NCI-H1417 treated with DMSO at 0.1 percent for 48 hours (cell line): ENCODE measurements at regions not wholly inside any gene's neighbourhood (a gene's known extent, or its start where the extent isn't known, plus 50 kb on each side); places are given as distances from the start of the nearest gene placed in this dataset.
"Not testable (repeated sequence)": the region's sequence is repeated elsewhere in the genome, so short reads cannot be mapped to it uniquely, and the experiment has no call there.

ENCODE experiments used
- DNase-seq: peaks from one replicate; lab custom pipeline; 2025; lab: John Stamatoyannopoulos, UW

DNA sequence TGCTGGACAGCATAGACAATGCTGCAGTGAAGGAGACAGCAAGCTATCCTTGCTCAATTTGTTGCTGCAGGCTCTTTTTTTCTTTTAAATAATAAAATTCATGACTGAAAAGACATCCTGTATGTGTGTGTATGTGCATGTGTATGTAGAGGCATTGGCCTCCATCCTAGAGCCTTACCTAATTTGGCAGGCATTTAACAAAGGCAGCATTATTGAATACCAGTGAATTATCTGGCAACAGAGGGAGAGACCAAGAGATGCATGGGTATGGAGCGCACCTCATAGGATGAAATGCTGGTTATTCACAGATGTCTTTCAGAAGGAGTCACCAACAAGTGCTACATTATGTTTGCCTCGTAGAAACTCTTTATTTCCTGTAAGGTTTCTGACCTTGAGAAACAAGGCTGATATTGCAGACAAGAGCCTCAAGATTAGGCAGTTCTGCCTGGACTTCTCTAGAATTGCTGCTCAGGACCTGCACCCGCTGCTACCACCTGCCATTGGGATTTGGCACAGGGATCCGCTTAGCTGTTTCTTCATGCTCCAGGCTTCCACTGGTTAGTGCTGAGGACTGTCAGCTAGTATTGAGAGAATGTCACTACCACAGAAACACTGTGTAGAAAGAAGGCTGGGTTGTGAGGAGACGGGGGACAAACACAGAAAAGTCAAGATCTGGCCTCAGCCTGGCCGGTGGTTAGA is 247.7 kb upstream of the RFX3 start:
- no peak for DNase-seq

DNA sequence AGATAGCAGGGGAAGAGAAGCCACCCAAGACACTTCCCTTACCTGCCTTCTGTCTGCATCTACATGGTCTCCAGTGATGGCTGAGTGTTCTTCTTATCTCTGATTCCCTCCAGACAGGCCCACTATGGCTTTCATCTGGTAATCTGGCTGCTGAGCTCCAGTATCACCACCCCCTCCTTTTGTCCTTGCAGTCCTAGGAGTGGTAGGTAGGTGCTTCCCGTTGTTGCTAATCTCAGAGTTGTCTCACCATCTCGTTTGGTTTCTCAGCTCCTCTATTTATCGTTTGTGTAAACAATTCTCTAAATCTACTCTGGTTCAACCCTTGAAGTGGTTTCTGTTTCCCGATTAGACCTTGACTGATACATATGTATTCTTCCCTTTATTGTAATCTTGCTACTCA is 243.8 kb upstream of the RFX3 start:
- DNase-seq, result no peak

DNA sequence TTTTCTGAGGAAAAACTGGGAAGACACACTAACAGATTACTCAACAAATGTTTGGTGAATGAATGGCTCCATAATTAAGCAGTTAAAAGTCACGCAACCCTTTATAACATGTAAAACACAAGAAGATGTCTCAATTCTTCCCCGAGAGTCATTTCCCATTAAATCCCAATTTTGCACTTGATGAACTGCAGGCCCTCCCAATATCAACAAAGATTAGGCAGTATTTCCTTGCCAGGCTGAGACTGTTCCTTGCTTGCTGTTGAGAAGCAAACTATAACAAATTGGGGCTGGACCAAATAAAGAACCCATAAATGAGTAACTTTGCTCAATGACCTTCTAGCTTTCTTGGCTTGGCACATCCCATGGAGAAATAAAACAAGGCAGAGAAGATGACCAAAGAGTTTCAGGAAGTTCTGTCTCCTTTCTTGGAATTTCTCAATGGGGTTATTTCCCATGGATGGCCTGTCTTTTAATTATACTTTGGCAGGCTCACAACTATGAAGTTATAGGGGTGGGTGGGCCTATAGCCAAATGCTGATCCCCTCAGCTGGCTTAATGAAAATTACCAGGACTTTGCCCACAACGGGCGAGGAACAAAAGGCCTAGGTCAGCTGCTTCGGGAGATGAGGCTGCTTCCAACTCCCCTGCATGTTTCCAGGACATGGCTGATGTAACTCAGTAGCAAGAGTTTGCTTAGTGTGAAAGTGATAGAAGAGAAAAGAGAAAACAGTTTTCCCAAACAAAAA is 243.1 kb upstream of the RFX3 start:
- DNase-seq, result no peak

DNA sequence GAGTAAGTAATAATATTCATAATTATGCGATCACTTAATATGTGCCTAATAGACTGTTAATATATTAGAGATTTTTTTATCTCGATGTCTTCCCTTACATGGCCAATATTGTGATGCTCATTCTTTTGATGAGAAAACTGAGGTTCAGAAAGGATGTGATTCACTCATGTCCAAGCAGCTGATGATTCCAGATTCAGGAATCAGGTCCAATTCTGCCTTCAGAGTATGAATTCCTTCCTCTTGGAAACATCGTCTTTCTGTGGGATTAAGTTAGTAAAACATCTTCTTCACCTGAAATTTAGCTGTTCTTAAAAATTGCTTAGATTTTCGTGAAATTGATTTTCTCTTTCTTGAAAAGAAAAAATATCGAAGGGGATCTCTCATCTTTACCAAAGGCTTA is 242.5 kb upstream of the RFX3 start:
- no peak for DNase-seq

DNA sequence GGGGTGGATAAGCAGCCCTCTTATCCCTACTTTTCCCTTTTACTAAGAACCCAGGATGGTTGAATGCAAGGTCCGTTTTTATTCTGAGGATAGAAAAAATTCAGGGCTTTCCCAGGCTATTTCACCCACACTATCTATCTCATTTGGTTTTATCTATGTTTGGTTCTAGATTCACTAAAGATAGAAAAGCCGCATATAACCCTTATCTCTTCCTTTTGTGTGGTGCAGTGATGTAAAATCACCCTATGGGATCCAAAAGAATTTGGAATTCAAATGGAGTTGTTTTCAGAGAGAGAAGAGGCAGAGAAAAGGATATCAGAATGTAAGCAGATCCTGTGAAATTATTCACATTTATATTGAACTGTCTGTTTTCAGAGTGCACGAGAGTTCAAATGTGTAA is 236.3 kb upstream of the RFX3 start:
- DNase-seq, result no peak

DNA sequence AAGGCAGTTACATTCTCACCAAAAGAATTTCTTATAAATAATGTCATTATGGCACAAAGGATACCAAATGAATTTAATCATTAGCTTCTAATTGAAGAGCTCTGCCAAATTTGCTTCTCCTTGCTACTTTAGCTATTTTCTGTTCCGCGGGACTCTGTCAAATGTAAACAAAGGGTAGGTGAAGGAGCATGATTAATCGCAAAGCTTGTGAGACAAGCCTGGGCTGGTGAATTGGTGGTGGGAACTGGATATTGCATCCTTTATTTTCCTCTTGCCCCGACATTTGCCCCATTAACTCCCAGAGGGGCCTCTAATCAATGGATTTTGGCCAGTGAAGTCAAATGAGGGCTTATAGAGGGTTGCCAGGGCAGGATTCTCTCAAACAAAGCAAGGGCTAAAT is 234.2 kb upstream of the RFX3 start:
- no peak for DNase-seq

DNA sequence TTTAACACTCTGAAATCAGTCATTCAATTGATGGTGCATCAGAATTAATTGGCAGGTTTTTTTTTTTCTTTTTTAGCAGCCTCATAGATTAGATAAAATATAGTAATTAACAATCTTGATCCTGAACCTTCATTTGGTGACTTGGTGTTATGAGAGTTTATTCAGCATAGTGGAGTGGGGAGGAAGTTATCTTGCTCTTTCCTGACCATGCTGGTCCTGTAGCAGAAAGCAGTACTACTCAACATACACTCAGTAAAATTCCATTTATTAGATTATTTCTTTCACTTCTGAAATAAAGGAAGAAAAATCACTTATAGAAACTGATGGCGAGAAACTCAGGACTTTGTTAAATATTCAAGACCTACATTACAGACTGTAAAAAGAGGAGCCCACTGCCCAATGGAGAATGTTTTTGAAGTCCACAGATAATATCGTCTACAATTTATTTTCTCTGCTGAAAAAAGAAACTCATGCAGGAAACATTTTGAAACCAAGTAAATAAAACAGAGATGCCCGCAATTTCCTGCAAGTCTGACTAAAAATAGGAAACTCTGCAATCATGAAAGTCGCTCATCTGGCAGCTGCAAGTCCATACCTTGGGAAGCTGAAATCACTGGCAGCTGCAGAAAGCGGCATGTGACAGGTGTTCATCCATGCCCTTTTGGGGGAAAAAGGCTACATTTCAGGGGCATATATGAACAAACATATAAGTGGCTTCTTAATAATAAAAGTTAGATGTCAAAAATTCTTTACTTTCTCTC is 233.2 kb upstream of the RFX3 start:
- DNase-seq, result no peak

DNA sequence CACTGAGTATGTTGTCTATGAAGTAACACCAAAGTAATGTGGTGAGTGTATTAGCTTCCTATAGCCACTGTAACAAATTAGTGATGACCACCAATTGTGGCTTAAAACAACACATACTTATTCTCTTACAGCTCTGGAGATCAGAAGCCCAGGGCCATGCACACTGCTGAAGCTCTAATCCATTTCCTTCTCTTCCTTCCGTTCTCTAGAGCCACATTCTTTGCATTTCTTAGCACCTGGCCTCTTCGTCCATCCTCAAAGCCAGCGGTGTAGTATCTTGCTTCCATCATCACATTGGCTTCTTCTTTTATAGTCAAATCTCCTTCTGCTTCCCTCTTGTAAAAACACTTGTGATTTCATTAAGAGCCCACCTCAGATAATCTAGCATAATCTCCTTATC is 230.3 kb upstream of the RFX3 start:
- no peak for DNase-seq

DNA sequence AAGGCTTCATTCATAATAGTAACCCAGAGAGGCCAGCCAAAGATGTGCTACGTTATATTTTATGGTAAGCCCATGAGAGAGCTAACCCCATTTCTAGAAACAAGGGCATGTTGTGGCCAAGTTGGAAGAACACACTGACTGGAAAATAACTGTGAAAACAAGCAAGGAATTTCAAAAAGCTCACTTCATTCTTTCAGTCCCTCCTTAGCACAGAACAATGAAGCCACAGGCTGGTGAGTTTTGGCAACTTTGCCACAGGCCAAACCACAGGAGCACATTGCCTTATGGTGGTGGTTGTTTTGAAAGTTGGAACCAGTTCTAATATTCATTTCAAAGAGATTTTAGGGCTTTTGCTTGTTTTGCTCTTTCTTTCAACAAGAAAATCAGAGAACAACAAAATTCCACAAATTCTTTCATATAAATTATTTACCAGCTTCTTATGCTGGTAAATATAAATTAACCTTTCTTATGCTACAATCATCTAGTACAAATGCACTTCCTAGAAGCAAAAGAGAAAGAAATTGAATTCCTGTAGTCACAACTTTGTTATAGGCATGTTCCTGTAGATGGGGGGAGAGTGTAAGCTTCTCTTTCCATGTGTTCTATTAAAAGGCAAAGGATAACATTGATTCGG is 225.4 kb upstream of the RFX3 start:
- DNase-seq, result no peak

DNA sequence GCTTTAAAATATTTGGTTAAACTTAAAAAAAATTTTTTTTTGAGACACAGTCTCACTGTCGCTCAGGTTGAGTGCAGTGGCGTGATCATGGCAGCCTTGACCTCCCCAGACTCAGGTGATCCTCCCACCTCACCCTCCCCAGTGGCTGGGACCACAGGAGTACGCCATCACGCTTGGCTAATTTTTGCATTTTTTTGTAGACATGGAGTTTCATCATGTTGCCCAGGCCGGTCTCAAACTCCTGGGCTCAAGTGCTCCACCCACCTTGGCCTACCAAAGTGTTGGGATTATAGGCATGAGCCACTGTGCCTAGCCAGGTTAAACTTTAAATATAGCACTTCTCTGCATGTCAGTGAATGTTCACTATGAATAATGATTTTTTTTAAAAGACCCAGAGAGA is 224.5 kb upstream of the RFX3 start:
- DNase-seq, result no peak

DNA sequence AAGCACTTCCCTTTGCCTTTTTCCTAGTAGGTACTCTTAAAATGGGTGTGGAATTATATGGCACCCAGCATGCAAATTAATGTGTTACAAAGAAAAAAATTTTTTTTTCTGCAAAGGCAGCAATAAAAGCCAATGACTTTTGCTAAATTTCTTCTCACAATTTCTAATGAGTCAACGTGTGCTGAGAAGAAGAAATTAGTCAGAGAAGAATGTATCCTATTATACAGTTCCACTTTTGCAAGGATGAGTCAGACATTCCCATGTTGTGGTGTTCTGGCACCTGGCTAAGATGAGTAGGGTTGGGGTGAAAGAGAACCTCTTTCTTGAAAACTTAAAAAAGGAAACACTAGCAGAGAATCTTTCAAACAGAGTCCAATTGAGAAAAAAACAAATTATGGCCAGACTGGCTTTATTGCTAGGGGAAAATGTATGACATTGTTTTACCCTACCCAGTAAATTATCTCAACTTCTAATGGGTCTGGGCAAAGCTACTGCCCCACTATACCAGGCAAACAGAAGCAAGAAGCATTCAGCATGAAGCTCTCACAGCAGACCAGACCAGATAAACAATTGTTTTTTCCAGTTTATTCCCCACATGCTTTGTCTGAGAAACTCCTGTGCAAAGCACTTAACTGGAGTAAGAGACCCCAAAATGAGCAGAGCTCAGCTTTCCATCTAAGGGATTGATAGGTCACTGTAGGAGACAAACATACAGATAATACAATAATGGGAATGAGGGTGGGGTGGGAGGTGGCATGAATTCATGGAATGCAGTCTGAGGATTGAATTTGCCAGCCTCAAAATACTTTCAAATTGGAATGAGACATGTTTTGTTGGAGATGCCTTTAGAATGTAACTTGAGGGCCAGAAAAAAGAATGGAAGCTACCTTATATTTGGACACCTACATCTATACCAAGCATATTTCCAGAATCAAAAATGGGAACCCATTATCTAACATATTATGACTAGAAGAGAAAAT is 220.8 kb upstream of the RFX3 start:
- no peak for DNase-seq

DNA sequence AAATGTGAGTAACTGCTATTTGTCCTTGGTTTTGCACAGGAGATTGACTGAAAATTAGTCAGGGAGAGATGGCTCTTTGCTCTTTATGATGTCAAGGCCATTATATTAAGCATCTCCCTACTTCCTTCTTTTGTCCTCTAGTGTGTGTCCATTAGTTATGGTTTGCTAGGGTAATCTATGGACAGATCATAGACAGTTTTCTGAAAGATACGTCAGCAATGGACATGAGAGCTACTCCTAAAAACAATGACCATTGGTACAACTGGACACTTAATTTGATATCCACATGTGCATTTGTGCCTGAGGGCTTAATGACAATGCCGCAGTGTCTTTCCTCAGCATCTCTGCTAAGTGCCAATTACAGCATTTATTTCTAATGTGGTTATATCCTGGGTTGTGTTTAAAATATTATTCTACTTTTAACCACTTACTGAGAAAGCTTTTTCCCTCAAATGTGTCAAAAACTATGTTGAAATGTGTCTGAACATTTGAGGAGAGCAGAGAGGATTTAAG is 218.2 kb upstream of the RFX3 start:
- DNase-seq, result no peak

DNA sequence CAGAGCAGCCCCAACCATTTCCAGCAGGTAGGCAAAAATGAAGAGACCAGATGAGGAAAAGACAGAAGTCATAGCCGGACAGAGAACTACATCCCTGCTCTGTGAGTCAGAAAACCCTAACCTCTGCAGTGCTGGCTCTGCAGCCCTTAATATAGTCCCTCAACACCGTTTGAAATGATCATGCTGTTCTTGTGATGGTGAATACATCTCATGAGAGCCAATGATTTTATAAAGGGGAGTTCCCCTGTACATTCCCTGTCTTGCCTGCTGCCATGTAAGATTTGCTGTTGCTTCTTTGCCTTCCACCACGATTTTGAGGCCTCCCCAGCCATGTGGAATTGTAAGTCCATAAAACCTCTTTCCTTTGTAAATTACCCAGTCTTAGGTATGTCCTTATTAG is 216.8 kb upstream of the RFX3 start:
- no peak for DNase-seq

DNA sequence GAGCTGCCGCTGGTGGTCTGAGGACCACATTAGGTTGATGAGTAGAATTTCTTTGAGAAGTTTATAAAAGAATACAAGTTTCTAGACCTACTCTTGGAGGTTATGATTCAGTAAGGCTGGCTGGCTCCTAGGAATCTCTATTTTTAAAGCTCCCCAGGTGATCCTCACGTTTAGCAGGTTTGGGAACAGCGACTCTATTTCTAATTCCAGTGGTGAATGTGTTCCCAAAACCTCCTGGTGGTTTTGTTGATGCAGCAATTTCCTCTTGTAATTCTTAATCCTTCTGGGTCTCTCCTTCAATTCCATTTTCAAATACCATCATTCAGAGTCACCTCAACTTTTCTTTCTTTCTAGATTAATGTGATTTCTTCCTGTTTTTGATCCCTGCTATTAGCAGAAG is 215.9 kb upstream of the RFX3 start:
- no peak for DNase-seq

DNA sequence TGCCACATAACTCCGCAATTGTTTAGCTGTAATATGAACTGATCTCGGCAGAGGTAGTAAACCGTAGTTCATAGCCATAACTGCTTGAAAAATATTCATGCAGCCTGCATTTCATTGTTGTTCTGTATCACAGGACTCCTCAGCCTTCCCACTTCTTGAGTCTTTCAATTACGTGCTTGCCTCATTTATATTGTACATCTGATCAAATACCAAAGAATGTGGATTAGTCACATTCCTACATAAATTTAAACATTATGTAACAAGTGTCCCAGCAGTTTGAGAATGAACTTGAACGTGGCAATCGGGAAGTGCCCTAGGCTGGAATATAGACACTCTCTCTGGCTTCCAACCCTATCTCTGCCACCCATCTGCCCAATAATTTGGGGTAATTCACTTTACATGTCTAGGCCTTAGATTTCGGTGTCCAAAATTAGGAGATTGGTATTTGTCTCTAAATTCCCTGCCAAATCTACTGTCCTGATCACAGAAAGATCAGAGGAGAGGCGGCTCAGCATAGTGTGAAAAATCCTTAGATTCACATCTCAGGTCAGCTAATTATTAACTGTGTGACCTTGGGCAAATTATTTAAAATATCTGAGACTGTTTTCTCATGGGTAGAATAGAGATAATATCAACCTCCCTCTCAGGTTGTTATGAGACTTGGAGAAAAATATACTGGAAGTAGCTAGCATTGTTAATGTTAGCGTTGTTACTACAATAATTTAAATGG is 215.1 kb upstream of the RFX3 start:
- DNase-seq, result no peak

DNA sequence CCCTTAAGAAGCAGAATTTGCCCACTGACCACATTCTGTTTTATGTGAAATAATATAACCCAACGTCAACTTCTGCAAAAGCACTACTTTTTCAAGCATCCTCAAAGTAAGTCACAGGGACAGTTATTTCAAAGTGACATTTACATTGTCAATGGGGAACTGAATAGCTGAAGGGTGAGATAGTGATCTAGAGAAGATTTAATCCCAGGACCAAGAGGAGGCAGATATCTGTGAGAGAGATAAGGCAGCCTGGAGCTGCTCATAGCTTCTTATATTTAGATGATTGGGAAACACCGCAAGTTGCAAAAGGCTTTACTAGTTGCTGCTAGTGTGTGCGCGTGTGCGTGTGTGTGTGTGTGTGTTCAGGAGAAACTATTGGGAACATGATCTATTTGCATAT is 210.4 kb upstream of the RFX3 start:
- DNase-seq, result no peak

DNA sequence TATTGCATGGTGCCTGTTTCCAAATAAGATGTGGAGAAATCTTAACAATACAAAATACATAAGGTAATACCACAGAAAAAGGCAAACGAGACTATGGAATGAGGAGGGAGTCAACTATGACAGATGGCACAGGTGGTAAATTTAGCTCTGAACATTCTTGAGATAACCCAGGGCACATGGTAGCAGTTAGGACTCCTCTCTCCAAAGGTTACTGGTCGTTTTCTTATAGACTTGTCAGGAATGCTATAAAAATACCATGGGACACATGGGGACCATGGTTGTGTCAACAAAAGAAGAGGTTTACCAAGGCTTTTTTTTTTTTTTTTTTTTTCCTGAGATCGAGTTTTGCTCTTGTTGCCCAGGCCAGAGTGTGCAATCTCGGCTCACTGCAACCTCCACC is 209.4 kb upstream of the RFX3 start:
- DNase-seq, result no peak

DNA sequence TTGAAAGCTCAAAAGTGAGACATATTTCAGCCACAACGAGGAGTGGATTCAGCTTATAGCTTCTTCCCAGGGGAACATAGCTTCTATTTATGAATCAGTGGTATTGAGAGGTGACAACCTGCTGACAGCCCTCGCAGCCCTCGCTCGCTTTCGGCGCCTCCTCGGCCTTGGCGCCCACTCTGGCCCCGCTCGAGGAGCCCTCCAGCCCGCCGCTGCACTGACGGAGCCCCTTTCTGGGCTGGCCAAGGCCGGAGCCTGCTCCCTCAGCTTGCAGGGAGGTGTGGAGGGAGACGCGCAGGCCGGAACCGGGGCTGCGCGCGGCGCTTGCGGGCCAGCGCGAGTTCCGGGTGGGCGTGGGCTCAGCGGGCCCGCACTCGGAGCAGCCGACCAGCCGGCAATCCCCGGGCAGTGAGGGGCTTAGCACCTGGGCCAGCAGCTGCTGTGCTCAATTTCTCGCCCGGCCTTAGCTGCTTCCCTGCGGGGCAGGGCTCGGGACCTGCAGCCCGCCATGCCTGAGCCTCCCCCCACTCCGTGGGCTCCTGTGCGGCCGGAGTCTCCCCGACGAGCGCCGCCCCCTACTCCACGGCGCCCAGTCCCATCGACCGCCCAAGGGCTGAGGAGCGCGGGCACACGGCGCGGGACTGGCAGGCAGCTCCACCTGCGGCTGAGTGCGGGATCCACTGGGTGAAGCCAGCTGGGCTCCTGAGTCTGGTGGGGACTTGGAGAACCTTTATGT is 207.9 kb upstream of the RFX3 start:
- not testable (repeated sequence) for DNase-seq

DNA sequence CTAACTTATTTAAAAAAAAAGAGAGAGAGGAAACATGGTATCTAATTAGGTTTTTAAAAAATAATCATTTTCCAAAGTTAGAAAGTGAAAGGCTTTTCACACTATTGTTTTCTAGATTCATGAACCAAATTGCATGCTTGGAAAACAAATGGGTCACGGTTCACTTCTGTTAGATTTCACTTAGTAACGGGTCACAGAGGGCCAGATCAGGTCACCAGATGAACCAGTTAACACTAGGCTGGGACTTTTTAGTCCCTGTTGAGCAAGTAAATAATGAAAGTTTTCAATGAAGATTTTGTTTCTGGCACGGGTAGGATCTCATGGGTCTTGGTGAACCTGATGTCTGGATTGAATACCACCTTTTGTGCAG is 207.2 kb upstream of the RFX3 start:
- DNase-seq, result no peak
